ENCODE measurements at regions not wholly inside any gene's neighbourhood (a gene's known extent, or its start where the extent isn't known, plus 50 kb on each side); places are given as distances from the start of the nearest gene placed in this dataset.

DNA sequence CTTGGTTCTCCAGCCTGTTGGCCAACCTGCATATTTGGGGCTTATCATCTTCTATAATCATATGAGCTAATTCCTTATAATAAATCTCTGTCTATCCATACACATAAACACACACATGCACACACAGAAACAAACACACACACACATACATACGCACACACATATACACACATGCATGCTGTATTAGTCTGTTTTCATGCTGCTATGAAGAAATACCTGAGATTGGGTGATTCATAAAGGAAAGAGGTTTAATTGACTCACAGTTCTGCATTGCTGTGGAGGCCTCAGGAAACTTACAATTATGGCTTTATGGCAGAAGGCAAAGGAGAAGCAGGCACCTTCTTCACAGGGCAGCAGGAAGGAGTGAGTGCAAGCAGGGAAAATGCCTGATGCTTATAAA is 707.4 kb upstream of the CDH2 start:
- no peak for TF ChIP-seq BACH1 (IDR thresholded peaks at IDR 0.05; ENCODE audit: low read length)
- TF ChIP-seq, protein P1, sequence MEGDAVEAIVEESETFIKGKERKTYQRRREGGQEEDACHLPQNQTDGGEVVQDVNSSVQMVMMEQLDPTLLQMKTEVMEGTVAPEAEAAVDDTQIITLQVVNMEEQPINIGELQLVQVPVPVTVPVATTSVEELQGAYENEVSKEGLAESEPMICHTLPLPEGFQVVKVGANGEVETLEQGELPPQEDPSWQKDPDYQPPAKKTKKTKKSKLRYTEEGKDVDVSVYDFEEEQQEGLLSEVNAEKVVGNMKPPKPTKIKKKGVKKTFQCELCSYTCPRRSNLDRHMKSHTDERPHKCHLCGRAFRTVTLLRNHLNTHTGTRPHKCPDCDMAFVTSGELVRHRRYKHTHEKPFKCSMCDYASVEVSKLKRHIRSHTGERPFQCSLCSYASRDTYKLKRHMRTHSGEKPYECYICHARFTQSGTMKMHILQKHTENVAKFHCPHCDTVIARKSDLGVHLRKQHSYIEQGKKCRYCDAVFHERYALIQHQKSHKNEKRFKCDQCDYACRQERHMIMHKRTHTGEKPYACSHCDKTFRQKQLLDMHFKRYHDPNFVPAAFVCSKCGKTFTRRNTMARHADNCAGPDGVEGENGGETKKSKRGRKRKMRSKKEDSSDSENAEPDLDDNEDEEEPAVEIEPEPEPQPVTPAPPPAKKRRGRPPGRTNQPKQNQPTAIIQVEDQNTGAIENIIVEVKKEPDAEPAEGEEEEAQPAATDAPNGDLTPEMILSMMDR (IDR thresholded peaks at IDR 0.05; ENCODE audit: control extremely low read depth in 1 of 3, insufficient read depth in 1 of 3, low read depth in 1 of 3, low read length in 3 of 3) = no peak
- TF ChIP-seq SP1 (IDR thresholded peaks at IDR 0.05; ENCODE audit: low read depth, low read length) = no peak
- no peak for TF ChIP-seq JUND (IDR thresholded peaks at IDR 0.05; ENCODE audit: low read length)
- TF ChIP-seq, protein P2, sequence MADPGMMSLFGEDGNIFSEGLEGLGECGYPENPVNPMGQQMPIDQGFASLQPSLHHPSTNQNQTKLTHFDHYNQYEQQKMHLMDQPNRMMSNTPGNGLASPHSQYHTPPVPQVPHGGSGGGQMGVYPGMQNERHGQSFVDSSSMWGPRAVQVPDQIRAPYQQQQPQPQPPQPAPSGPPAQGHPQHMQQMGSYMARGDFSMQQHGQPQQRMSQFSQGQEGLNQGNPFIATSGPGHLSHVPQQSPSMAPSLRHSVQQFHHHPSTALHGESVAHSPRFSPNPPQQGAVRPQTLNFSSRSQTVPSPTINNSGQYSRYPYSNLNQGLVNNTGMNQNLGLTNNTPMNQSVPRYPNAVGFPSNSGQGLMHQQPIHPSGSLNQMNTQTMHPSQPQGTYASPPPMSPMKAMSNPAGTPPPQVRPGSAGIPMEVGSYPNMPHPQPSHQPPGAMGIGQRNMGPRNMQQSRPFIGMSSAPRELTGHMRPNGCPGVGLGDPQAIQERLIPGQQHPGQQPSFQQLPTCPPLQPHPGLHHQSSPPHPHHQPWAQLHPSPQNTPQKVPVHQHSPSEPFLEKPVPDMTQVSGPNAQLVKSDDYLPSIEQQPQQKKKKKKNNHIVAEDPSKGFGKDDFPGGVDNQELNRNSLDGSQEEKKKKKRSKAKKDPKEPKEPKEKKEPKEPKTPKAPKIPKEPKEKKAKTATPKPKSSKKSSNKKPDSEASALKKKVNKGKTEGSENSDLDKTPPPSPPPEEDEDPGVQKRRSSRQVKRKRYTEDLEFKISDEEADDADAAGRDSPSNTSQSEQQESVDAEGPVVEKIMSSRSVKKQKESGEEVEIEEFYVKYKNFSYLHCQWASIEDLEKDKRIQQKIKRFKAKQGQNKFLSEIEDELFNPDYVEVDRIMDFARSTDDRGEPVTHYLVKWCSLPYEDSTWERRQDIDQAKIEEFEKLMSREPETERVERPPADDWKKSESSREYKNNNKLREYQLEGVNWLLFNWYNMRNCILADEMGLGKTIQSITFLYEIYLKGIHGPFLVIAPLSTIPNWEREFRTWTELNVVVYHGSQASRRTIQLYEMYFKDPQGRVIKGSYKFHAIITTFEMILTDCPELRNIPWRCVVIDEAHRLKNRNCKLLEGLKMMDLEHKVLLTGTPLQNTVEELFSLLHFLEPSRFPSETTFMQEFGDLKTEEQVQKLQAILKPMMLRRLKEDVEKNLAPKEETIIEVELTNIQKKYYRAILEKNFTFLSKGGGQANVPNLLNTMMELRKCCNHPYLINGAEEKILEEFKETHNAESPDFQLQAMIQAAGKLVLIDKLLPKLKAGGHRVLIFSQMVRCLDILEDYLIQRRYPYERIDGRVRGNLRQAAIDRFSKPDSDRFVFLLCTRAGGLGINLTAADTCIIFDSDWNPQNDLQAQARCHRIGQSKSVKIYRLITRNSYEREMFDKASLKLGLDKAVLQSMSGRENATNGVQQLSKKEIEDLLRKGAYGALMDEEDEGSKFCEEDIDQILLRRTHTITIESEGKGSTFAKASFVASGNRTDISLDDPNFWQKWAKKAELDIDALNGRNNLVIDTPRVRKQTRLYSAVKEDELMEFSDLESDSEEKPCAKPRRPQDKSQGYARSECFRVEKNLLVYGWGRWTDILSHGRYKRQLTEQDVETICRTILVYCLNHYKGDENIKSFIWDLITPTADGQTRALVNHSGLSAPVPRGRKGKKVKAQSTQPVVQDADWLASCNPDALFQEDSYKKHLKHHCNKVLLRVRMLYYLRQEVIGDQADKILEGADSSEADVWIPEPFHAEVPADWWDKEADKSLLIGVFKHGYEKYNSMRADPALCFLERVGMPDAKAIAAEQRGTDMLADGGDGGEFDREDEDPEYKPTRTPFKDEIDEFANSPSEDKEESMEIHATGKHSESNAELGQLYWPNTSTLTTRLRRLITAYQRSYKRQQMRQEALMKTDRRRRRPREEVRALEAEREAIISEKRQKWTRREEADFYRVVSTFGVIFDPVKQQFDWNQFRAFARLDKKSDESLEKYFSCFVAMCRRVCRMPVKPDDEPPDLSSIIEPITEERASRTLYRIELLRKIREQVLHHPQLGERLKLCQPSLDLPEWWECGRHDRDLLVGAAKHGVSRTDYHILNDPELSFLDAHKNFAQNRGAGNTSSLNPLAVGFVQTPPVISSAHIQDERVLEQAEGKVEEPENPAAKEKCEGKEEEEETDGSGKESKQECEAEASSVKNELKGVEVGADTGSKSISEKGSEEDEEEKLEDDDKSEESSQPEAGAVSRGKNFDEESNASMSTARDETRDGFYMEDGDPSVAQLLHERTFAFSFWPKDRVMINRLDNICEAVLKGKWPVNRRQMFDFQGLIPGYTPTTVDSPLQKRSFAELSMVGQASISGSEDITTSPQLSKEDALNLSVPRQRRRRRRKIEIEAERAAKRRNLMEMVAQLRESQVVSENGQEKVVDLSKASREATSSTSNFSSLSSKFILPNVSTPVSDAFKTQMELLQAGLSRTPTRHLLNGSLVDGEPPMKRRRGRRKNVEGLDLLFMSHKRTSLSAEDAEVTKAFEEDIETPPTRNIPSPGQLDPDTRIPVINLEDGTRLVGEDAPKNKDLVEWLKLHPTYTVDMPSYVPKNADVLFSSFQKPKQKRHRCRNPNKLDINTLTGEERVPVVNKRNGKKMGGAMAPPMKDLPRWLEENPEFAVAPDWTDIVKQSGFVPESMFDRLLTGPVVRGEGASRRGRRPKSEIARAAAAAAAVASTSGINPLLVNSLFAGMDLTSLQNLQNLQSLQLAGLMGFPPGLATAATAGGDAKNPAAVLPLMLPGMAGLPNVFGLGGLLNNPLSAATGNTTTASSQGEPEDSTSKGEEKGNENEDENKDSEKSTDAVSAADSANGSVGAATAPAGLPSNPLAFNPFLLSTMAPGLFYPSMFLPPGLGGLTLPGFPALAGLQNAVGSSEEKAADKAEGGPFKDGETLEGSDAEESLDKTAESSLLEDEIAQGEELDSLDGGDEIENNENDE (IDR thresholded peaks at IDR 0.05; ENCODE audit: insufficient replicate concordance, low read length) = no peak
- TF ChIP-seq, protein P3, sequence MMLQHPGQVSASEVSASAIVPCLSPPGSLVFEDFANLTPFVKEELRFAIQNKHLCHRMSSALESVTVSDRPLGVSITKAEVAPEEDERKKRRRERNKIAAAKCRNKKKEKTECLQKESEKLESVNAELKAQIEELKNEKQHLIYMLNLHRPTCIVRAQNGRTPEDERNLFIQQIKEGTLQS (IDR thresholded peaks at IDR 0.05; ENCODE audit: insufficient read depth, low read depth, low read length) = no peak
- no peak for TF ChIP-seq CHD1 (IDR thresholded peaks at IDR 0.05; ENCODE audit: low read depth, low read length)
